Gastroesophageal sphincter (tissue), 3 donors: ENCODE measurements at regions not wholly inside any gene's neighbourhood (a gene's known extent, or its start where the extent isn't known, plus 50 kb on each side); places are given as distances from the start of the nearest gene placed in this dataset.

ENCODE experiments used
- CTCF ChIP-seq, 4 experiments: fragments of 200-600 bp in 2 of 4; fragments of 450-650 bp in 2 of 4; sonication (generic) in 1 of 4; IDR thresholded peaks; one replicate each; pipeline ENCODE4 v1.5.1; 2017 to 2019; ENCODE audit warnings: antibody characterized with exemption in 4 of 4, mild to moderate bottlenecking in 2 of 4, moderate library complexity in 2 of 4
- EP300 ChIP-seq: sonication (generic); formaldehyde crosslinking; IDR thresholded peaks from one replicate; pipeline ENCODE4 v1.6.1; 2017; ENCODE audit warnings: antibody characterized with exemption, mild to moderate bottlenecking
- POLR2A ChIP-seq, 2 donors: fragments of 450-650 bp; IDR thresholded peaks; one replicate each; pipeline ENCODE4 v1.6.1; 2017; ENCODE audit warnings: antibody characterized with exemption in 2 of 2, mild to moderate bottlenecking in 2 of 2, moderate library complexity in 1 of 2

- TF ChIP-seq CTCF (IDR thresholded peaks at IDR 0.05) (no peak), EP300 (no peak), POLR2A (IDR thresholded peaks at IDR 0.05) (no peak)
Measured at GRCh38 chr3:106728315-106729098, 648.7 kb upstream of the CCDC54 start.
